GM23338 (cell line): ENCODE measurements at regions not wholly inside any gene's neighbourhood (a gene's known extent, or its start where the extent isn't known, plus 50 kb on each side); places are given as distances from the start of the nearest gene placed in this dataset.

Experiments
- ATAC-seq: fragments of 200-7000 bp; cut with Tn5 transposase; 3 replicates; pipeline ENCODE4 v1.9.1; 2020
- DNase-seq: peaks from one replicate; pipeline ENCODE4 v3.0.0-alpha.2; 2015; ENCODE audit warnings: low spot score
- H2AFZ ChIP-seq: fragments of 200-600 bp; sonication (generic); 2 replicates; pipeline ENCODE4 v1.8.0; 2016; ENCODE audit warnings: antibody characterized with exemption, mild to moderate bottlenecking, moderate library complexity
- H3F3A ChIP-seq: fragments of 200-600 bp; sonication (generic); replicated peaks from 2 replicates; pipeline ENCODE4 v1.8.0; 2017; ENCODE audit warnings: antibody characterized with exemption, mixed run types, low read depth
- H3K27ac ChIP-seq: fragments of 200-600 bp; sonication (generic); 2 replicates; pipeline ENCODE4 v1.6.1; 2016; ENCODE audit warnings: low read depth
- H3K27me3 ChIP-seq: fragments of 200-600 bp; sonication (generic); 2 replicates; pipeline ENCODE4 v1.8.0; 2016; ENCODE audit warnings: mild to moderate bottlenecking, mixed run types, moderate library complexity; ENCODE audit not compliant: insufficient read depth
- H3K36me3 ChIP-seq: fragments of 200-600 bp; sonication (generic); 2 replicates; pipeline ENCODE4 v1.8.0; 2016; ENCODE audit warnings: mild to moderate bottlenecking; ENCODE audit not compliant: insufficient read depth
- H3K4me1 ChIP-seq: fragments of 200-600 bp; sonication (generic); 2 replicates; pipeline ENCODE4 v1.8.0; 2016; ENCODE audit warnings: mild to moderate bottlenecking, moderate library complexity; ENCODE audit not compliant: insufficient read depth
- H3K4me2 ChIP-seq: fragments of 200-600 bp; sonication (generic); 2 replicates; pipeline ENCODE4 v1.7.1; 2017; ENCODE audit warnings: mixed run types
- H3K4me3 ChIP-seq: fragments of 200-600 bp; sonication (generic); 2 replicates; pipeline ENCODE4 v1.6.1; 2016; ENCODE audit warnings: mixed run types
- H3K79me2 ChIP-seq: fragments of 200-600 bp; sonication (generic); replicated peaks from 2 replicates; pipeline ENCODE4 v1.8.0; 2017; ENCODE audit warnings: mild to moderate bottlenecking; ENCODE audit not compliant: insufficient read depth
- H3K9me2 ChIP-seq: fragments of 200-600 bp; sonication (generic); 2 replicates; pipeline ENCODE4 v1.8.0; 2017; ENCODE audit not compliant: insufficient read depth
- H4K20me1 ChIP-seq: fragments of 200-600 bp; sonication (generic); replicated peaks from 2 replicates; pipeline ENCODE4 v1.8.0; 2017; ENCODE audit warnings: mild to moderate bottlenecking; ENCODE audit not compliant: insufficient read depth
- H3K27ac Mint-ChIP-seq: 2 replicates; pipeline ENCODE4 v1.8.0; 2020; ENCODE audit warnings: inconsistent platforms, mild to moderate bottlenecking, moderate library complexity, mixed read lengths
- H3K27me3 Mint-ChIP-seq: 3 replicates; pipeline ENCODE4 v1.8.0; 2022; ENCODE audit warnings: low read depth, mild to moderate bottlenecking, moderate library complexity, mixed read lengths, inconsistent platforms; ENCODE audit not compliant: insufficient read depth, poor library complexity
- H3K36me3 Mint-ChIP-seq: 3 replicates; pipeline ENCODE4 v1.8.0; 2021; ENCODE audit warnings: low read depth, mild to moderate bottlenecking, inconsistent platforms, moderate library complexity, mixed read lengths
- H3K4me1 Mint-ChIP-seq: 3 replicates; pipeline ENCODE4 v1.8.0; 2020; ENCODE audit warnings: mild to moderate bottlenecking, inconsistent platforms, mixed read lengths
- H3K4me3 Mint-ChIP-seq: 3 replicates; pipeline ENCODE4 v1.8.0; 2021; ENCODE audit warnings: moderate library complexity, mild to moderate bottlenecking, inconsistent platforms, mixed read lengths
- H3K9me3 Mint-ChIP-seq: 3 replicates; pipeline ENCODE4 v1.8.0; 2020; ENCODE audit warnings: moderate library complexity, mild to moderate bottlenecking, inconsistent platforms, mixed read lengths
- CREB1 ChIP-seq: fragments of 250-450 bp; sonication (Bioruptor Pico); IDR thresholded peaks from 2 replicates; pipeline ENCODE4 v1.5.0; 2020; ENCODE audit warnings: low read depth, mild to moderate bottlenecking, moderate library complexity
- EZH2 ChIP-seq: fragments of 200-600 bp; sonication (generic); IDR thresholded peaks from one replicate; pipeline ENCODE4 v1.8.0; 2017; ENCODE audit warnings: antibody characterized with exemption, mild to moderate bottlenecking, low read depth; ENCODE audit not compliant: unreplicated experiment
- EZH2phosphoT487 ChIP-seq: fragments of 200-600 bp; sonication (generic); IDR thresholded peaks from one replicate; pipeline ENCODE4 v1.8.1; 2018; ENCODE audit warnings: antibody characterized with exemption; ENCODE audit not compliant: unreplicated experiment
- JUNB ChIP-seq: IDR thresholded peaks from one replicate; pipeline ENCODE4 v1.6.1; 2016; ENCODE audit warnings: antibody characterized with exemption; ENCODE audit not compliant: unreplicated experiment
- NANOG ChIP-seq: IDR thresholded peaks from 2 replicates; pipeline ENCODE4 v1.6.1; 2016; ENCODE audit warnings: antibody characterized with exemption, borderline replicate concordance
- POLR2AphosphoS5 ChIP-seq: IDR thresholded peaks from 2 replicates; pipeline ENCODE4 v1.6.1; 2016; ENCODE audit warnings: antibody characterized with exemption, low read depth
- STAT1 ChIP-seq: IDR thresholded peaks from one replicate; pipeline ENCODE4 v1.6.1; 2016; ENCODE audit warnings: antibody characterized with exemption; ENCODE audit not compliant: unreplicated experiment
- ZNF114 ChIP-seq: fragments of 250-450 bp; sonication (Bioruptor Pico); IDR thresholded peaks from 2 replicates; pipeline ENCODE4 v1.5.0; 2020; ENCODE audit warnings: mild to moderate bottlenecking, moderate library complexity
- ZNF331 ChIP-seq: fragments of 250-450 bp; sonication (Bioruptor Pico); IDR thresholded peaks from 2 replicates; pipeline ENCODE4 v1.5.0; 2020; ENCODE audit warnings: low read depth, mild to moderate bottlenecking, moderate library complexity
- TF ChIP-seq, protein P1 (sequence below): IDR thresholded peaks from 2 replicates; pipeline ENCODE4 v1.6.1; 2016; ENCODE audit warnings: antibody characterized with exemption

DNA sequence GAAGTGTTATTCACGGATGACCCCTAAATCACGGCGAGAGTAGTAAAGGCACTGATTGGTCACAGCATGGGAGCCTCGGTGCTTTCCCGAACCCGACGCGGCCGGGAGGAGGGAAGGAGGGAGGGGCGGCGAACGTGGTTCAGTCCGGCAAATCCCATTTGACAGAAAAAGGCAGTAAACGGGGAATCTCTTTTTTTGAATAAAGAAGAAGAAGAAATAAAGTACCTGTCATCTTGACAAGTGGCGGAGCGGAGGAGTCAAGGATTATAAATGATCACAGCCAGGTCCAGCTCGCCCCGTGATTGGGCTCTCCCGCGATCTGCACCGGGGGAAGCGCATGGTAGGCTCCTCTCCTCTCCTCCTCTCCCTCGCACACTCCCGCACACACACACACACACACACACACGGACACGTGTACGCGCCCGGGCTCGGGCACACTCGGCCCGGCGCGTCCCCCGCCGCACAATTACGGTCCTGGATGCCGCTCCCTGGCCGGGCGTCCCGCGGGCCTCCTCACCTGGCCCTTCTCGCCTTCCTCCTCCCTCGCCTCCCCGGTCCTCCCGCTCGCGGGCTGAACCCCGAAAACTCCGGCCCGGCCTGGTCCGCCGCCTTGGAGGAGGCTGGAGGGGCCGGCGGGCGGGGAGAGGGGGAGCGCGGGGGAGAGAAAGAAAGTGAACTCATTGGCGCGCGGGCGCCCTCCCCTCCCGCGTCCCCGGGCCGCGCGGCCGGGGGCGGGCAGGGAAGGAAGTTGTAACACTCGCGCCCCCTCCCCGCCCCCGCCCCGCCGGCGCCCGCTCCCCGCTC, 99.2 kb upstream of the TENM3 start:
- H2AFZ ChIP-seq = peak overlapping the region; percentile 96
- peaks cover 33% of the 10 kb centered on the region for H3K27me3 Mint-ChIP-seq
- H3K9me2 ChIP-seq = no peaks in the 10 kb centered on the region

DNA sequence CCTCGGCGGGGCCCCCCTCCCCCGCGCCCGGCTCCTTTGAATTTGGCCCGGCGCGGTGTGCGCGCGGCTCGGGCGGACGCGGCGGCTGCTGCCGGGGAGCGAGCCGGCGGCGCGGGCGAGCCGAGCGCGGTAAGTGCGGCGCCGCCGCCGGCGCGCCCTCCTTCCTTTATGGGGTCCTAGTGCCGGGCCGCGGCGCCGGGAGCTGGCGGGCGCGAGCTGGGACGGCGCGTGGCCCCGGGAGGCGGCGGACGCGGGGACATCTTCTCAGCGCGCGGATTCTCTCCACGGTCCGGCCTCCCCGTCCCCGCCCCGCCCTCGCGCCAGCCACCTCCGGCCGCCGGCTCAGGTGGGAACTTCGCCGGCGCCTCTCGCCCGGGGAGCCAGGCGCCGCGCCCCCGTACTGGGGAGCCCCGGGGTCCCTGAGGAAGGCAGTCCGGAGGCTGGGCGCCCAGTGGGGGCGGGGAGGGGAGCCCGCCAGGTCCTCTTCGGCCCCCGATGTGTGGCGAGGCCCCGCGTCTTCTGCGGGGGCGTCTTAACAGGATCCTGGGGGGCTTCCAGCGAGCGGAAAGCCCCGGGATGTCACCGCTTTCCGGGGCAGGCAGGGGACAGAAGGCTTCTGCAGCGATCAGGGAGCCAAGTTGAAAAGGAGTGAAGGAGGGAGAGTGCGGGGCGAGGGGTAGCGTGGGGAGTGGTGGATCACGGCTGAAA, 98.4 kb upstream of the TENM3 start:
- peaks cover 27% of the 10 kb centered on the region for H3K27me3 ChIP-seq
- peaks cover 33% of the 10 kb centered on the region for H3K27me3 Mint-ChIP-seq
- peak; percentile 11 for ATAC-seq

More for the DNA sequence above, 99.2 kb upstream of the TENM3 start:
- Mint-ChIP-seq H3K9me3 (no peaks in the 10 kb centered on the region; the same call in 2 of the 3 replicates), H3K27ac (peak overlapping the region; percentile 97), H3K4me1 (peaks cover 49% of the 10 kb centered on the region), H3K36me3 (peaks cover 9% of the 10 kb centered on the region; the same call in 2 of the 3 replicates), H3K4me3 (peak overlapping the region; percentile 97)
- H3K4me2 ChIP-seq = peak overlapping the region; percentile 98
- peak overlapping the region; percentile 88 for H3K4me3 ChIP-seq
- H3K27ac ChIP-seq = peak overlapping the region; percentile 83
- peak; percentile 87 for DNase-seq
- H4K20me1 ChIP-seq = no peaks in the 10 kb centered on the region
- peak; percentile 48 for ATAC-seq
- H3F3A ChIP-seq = peaks cover 3% of the 10 kb centered on the region; the same call in 1 of the 2 replicates
- peaks cover 37% of the 10 kb centered on the region for H3K4me1 ChIP-seq
- TF ChIP-seq EZH2 = no peak
- TF ChIP-seq, protein P1, sequence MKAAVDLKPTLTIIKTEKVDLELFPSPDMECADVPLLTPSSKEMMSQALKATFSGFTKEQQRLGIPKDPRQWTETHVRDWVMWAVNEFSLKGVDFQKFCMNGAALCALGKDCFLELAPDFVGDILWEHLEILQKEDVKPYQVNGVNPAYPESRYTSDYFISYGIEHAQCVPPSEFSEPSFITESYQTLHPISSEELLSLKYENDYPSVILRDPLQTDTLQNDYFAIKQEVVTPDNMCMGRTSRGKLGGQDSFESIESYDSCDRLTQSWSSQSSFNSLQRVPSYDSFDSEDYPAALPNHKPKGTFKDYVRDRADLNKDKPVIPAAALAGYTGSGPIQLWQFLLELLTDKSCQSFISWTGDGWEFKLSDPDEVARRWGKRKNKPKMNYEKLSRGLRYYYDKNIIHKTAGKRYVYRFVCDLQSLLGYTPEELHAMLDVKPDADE = 0 out of 2 replicates have a peak, but pooled peaks have one; percentile 12
- peak; percentile 53 for TF ChIP-seq JUNB
- no peak for TF ChIP-seq EZH2phosphoT487
- no peak for TF ChIP-seq STAT1
- no peak for TF ChIP-seq ZNF331
- 0 out of 2 replicates have a peak, but pooled peaks have one; percentile 53 for TF ChIP-seq ZNF114 (CRISPR knock-in tag)
- TF ChIP-seq CREB1 (CRISPR knock-in tag) = peak; percentile 1; the same call in 1 of the 2 replicates
- peak; percentile 46 for TF ChIP-seq POLR2AphosphoS5
- peaks cover 35% of the 10 kb centered on the region for H3K27me3 ChIP-seq
- peaks cover 39% of the 10 kb centered on the region for H3K79me2 ChIP-seq
- no peaks in the 10 kb centered on the region for H3K36me3 ChIP-seq

More for the DNA sequence above, 98.4 kb upstream of the TENM3 start:
- peak overlapping the region; percentile 95 for H3K27ac Mint-ChIP-seq
- peaks cover 9% of the 10 kb centered on the region; the same call in 2 of the 3 replicates for H3K36me3 Mint-ChIP-seq
- H3K4me2 ChIP-seq = peak overlapping the region; percentile 93
- peaks cover 45% of the 10 kb centered on the region for H3K79me2 ChIP-seq
- peaks cover 3% of the 10 kb centered on the region; the same call in 1 of the 2 replicates for H3F3A ChIP-seq
- H3K9me3 Mint-ChIP-seq = no peaks in the 10 kb centered on the region; the same call in 2 of the 3 replicates
- peaks cover 44% of the 10 kb centered on the region for H3K4me1 ChIP-seq
- H3K4me3 ChIP-seq = peak overlapping the region; percentile 88
- no peak overlapping the region for H2AFZ ChIP-seq
- H3K36me3 ChIP-seq = no peaks in the 10 kb centered on the region
- no peaks in the 10 kb centered on the region for H4K20me1 ChIP-seq
- no peaks in the 10 kb centered on the region for H3K9me2 ChIP-seq
- H3K27ac ChIP-seq = no peak overlapping the region
- peaks cover 55% of the 10 kb centered on the region for H3K4me1 Mint-ChIP-seq
- H3K4me3 Mint-ChIP-seq = peak overlapping the region; percentile 98
- TF ChIP-seq POLR2AphosphoS5 = peak; percentile 30; the same call in 1 of the 2 replicates
- TF ChIP-seq NANOG = no peak
- TF ChIP-seq ZNF331 = no peak
- TF ChIP-seq EZH2 = no peak
- peak; percentile 77 for DNase-seq
